ENCODE measurements at regions not wholly inside any gene's neighbourhood (a gene's known extent, or its start where the extent isn't known, plus 50 kb on each side); places are given as distances from the start of the nearest gene placed in this dataset.

DNA sequence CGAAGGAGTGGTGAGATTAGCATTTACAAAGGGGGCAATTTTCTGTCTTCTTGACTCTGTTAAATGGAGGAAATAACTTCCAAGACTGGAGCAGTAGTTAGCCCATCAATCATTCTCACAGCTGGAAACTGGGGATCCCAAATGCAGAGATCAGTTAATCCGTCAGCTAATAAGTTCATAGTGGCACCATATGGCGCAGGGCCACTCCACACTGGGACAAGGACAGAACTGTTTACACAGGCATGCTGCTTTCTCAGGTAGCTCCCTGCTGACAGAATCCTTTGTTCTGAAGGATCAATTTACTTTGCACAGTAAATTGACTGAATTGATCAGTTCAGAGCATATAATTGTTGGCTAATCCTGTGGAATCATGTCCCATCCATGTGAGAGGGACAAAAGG, 395.7 kb downstream of the TMEM161B start:
- TF ChIP-seq, protein P1, sequence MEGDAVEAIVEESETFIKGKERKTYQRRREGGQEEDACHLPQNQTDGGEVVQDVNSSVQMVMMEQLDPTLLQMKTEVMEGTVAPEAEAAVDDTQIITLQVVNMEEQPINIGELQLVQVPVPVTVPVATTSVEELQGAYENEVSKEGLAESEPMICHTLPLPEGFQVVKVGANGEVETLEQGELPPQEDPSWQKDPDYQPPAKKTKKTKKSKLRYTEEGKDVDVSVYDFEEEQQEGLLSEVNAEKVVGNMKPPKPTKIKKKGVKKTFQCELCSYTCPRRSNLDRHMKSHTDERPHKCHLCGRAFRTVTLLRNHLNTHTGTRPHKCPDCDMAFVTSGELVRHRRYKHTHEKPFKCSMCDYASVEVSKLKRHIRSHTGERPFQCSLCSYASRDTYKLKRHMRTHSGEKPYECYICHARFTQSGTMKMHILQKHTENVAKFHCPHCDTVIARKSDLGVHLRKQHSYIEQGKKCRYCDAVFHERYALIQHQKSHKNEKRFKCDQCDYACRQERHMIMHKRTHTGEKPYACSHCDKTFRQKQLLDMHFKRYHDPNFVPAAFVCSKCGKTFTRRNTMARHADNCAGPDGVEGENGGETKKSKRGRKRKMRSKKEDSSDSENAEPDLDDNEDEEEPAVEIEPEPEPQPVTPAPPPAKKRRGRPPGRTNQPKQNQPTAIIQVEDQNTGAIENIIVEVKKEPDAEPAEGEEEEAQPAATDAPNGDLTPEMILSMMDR (IDR thresholded peaks at IDR 0.05; ENCODE audit: poor library complexity, severe bottlenecking), result no peak
- TF ChIP-seq EP300 (conservative IDR thresholded peaks at IDR 0.05; ENCODE audit: poor library complexity, severe bottlenecking) (peak; percentile 56), MXI1 (conservative IDR thresholded peaks at IDR 0.05; ENCODE audit: poor library complexity, severe bottlenecking) (no peak), RAD21 (conservative IDR thresholded peaks at IDR 0.05) (no peak)
- TF ChIP-seq, protein P2, sequence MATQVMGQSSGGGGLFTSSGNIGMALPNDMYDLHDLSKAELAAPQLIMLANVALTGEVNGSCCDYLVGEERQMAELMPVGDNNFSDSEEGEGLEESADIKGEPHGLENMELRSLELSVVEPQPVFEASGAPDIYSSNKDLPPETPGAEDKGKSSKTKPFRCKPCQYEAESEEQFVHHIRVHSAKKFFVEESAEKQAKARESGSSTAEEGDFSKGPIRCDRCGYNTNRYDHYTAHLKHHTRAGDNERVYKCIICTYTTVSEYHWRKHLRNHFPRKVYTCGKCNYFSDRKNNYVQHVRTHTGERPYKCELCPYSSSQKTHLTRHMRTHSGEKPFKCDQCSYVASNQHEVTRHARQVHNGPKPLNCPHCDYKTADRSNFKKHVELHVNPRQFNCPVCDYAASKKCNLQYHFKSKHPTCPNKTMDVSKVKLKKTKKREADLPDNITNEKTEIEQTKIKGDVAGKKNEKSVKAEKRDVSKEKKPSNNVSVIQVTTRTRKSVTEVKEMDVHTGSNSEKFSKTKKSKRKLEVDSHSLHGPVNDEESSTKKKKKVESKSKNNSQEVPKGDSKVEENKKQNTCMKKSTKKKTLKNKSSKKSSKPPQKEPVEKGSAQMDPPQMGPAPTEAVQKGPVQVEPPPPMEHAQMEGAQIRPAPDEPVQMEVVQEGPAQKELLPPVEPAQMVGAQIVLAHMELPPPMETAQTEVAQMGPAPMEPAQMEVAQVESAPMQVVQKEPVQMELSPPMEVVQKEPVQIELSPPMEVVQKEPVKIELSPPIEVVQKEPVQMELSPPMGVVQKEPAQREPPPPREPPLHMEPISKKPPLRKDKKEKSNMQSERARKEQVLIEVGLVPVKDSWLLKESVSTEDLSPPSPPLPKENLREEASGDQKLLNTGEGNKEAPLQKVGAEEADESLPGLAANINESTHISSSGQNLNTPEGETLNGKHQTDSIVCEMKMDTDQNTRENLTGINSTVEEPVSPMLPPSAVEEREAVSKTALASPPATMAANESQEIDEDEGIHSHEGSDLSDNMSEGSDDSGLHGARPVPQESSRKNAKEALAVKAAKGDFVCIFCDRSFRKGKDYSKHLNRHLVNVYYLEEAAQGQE (IDR thresholded peaks at IDR 0.05; ENCODE audit: borderline replicate concordance), result peak; percentile 31

Measured in neural cell (in vitro differentiated cells).